EH (cell line): ENCODE measurements at regions not wholly inside any gene's neighbourhood (a gene's known extent, or its start where the extent isn't known, plus 50 kb on each side); places are given as distances from the start of the nearest gene placed in this dataset.
"Not testable (repeated sequence)": the region's sequence is repeated elsewhere in the genome, so short reads cannot be mapped to it uniquely, and the experiment has no call there.

Experiments
- DNase-seq: peaks from one replicate; pipeline ENCODE4 v3.0.0-alpha.2; 2015; ENCODE audit warnings: low read depth

GRCh38 chr7:85415743-85416142 is 228.9 kb upstream of the SEMA3D start:
- DNase-seq: no peak

GRCh38 chr7:85413718-85414117 is 226.9 kb upstream of the SEMA3D start:
- DNase-seq: no peak

GRCh38 chr7:85412912-85413311 is 226.1 kb upstream of the SEMA3D start:
- DNase-seq: no peak

DNA sequence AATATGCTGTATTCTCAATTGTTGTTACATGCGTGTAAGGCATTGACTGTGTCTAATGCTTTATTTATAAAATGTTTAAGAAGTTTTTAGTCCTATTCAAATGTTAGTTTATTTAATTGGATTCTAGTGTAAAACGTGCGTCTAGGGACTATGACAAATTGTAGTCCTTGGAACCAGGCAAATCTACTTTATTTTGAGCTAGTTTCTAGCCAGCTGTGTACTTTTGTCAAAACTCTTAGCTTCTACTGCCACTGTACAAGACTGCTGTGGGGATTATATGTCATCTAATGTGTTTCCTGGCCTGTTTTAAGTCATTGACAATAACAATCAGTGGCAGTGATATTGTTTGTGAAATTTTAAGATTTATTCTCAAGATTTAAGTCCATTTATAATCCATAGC is 220.5 kb upstream of the SEMA3D start:
- no peak for DNase-seq

GRCh38 chr7:85405016-85405902 is 218.4 kb upstream of the SEMA3D start:
- no peak for DNase-seq

- DNase-seq: no peak
These were observed 209.8 kb upstream of the SEMA3D start for GRCh38 chr7:85396676-85397075.

GRCh38 chr7:85392789-85393188 is 205.9 kb upstream of the SEMA3D start:
- DNase-seq: no peak

- DNase-seq: no peak
These were observed 205.5 kb upstream of the SEMA3D start for GRCh38 chr7:85392326-85392725.

DNA sequence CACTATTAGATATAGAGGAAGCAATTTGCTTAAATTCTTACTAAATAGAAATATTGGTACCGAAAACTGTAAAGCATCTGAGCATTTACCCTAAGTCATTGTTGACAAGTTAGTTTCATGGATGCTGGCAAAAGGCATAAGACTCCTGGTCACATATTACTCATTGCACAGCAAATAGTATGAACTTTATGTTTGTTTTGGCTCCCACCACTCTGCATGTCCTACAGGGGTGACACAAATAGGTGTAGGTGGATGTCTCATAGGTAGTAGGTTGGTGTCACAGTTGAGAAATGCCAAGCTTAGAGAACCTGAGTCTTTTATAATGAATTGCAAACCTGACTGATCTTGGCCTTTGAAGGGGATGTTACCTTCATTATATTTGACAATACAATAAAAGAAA is 199.6 kb upstream of the SEMA3D start:
- DNase-seq: no peak

- no peak for DNase-seq
These were observed 197.5 kb upstream of the SEMA3D start for GRCh38 chr7:85384392-85384791.

GRCh38 chr7:85381212-85381611 is 194.4 kb upstream of the SEMA3D start:
- no peak for DNase-seq

DNA sequence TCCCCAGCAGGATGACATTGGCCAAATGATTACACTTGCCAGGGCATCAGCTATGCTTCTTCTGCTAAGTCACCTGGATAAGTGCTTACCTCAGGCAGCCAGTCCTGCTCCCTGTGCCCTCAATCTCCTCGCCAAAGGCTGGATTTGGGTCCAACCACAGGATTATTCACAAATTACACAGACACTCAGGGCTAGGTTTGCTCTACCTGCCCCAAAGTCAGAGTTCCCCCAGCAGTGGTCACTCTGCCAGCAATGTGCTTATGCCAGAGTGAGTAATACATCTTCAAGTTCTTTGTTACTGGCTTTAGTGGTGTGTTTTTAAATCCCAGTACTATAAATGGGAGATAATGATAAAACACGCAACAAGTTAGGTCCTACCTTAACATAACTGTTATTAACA is 189.7 kb upstream of the SEMA3D start:
- DNase-seq: no peak

DNA sequence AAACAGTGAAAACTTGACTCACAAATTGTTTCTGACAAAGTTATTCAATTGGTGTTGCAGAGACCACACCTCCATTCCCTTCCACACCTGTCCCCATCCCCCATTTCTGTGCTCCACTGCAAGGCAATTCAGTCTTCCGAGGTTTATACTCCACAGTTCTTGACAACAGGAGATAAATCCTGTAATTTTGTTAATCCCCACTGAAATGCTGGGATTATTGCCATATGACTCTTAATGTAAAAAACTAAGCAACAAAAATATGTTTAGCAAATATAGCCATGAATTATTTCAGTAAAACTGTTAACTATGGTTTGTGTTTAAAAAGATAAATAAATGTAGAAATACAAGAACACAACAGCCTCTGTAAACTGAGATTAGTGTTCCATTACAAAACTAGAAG is 170.1 kb upstream of the SEMA3D start:
- DNase-seq: no peak

- DNase-seq: no peak
These were observed 156.6 kb upstream of the SEMA3D start for GRCh38 chr7:85343484-85343883.

- DNase-seq: no peak
These were observed 155.9 kb upstream of the SEMA3D start for GRCh38 chr7:85342781-85343180.

- DNase-seq: no peak
These were observed 155.1 kb upstream of the SEMA3D start for GRCh38 chr7:85341973-85342372.

DNA sequence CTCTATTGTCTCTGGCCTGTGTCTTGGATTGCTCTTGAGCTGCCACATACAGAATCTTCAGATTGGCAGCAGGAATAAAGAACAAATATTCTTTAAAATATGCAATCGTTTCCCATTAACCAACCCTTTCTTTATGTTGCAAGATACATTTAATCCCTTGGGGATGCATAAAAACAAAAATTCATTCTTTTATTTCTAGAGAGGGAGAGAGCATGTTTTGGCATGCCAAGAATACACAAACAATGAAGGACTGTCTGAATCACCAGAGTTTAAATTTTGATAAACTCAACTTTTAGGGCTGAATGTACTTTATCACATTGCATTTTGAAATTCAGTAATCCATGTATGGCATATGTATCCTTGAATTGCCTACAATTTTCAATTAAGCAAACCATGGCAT is 154.3 kb upstream of the SEMA3D start:
- no peak for DNase-seq

- no peak for DNase-seq
These were observed 149.2 kb upstream of the SEMA3D start for GRCh38 chr7:85336086-85336485.

- DNase-seq: not testable (repeated sequence)
These were observed 148.3 kb upstream of the SEMA3D start for GRCh38 chr7:85335113-85335512.

DNA sequence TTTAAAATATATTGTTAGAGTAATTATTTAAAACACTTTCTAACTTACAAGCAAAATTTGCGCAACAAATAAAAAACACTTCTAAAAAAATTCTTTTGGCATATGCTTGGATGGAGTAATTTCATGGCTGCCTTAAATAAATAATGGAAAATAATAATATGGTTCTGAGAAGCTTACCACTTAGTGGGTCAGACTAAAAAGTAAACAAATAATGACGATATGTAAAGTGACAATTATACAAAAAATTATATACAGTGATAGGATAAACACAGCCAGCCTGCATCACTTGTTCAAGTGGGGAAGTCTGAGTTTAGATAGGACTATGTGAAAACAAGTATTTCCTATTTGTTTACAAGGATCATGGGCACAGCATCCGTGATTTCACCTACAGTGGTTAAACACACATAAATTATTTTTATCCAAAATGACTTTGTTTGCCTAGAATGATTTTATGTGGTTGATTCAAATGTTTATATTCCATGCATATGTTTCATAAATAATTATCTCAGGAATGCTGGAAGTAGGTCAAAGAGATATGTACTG is 141.7 kb upstream of the SEMA3D start:
- no peak for DNase-seq

GRCh38 chr7:85324145-85324799 is 137.4 kb upstream of the SEMA3D start:
- DNase-seq: no peak

DNA sequence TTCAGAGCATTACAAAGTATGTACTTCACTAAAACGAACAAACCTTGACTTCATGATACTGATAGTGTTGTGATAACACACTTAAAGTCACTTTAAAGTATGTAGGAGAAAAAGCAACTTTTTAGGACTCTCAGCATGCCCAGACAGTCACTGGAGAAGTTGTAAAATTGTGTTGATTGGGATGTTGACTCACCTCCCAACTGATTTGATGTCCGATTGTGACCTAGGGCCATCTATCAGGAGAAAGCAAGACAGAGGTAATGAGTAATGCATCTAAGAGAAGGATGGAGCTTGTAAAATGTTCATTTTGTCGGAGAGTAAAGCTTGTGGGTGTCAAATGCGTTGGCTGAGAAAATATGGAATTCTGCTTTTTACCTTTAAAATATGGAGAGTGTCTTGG is 135.4 kb upstream of the SEMA3D start:
- no peak for DNase-seq
